HepG2 (cell line): ENCODE measurements at regions not wholly inside any gene's neighbourhood (a gene's known extent, or its start where the extent isn't known, plus 50 kb on each side); places are given as distances from the start of the nearest gene placed in this dataset.

Experiments used
- IKZF1 ChIP-seq: fragments of 450-650 bp; IDR thresholded peaks from 2 replicates; pipeline ENCODE4 v1.7.1; 2016
- PRDM15 ChIP-seq: sonication (generic); formaldehyde crosslinking; IDR thresholded peaks from 2 replicates; pipeline ENCODE4 v1.4.0; 2020; ENCODE audit warnings: missing genetic modification reagents
- THAP9 ChIP-seq: sonication (generic); formaldehyde crosslinking; IDR thresholded peaks from 2 replicates; pipeline ENCODE4; 2020; ENCODE audit warnings: missing genetic modification reagents, mild to moderate bottlenecking, borderline replicate concordance
- YEATS4 ChIP-seq: sonication (generic); formaldehyde crosslinking; IDR thresholded peaks from 2 replicates; pipeline ENCODE4 v1.4.0; 2020; ENCODE audit warnings: missing genetic modification reagents, borderline replicate concordance
- ZEB1 ChIP-seq: IDR thresholded peaks from 2 replicates; pipeline ENCODE4 v1.6.1; 2012; ENCODE audit warnings: mild to moderate bottlenecking, low read depth, inconsistent platforms; ENCODE audit not compliant: insufficient replicate concordance
- ZFP36L1 ChIP-seq: sonication (generic); formaldehyde crosslinking; IDR thresholded peaks from 2 replicates; pipeline ENCODE4 v1.8.0; 2022; ENCODE audit warnings: mild to moderate bottlenecking, missing genetic modification reagents, moderate library complexity
- ZFP37 ChIP-seq: sonication (generic); formaldehyde crosslinking; IDR thresholded peaks from 2 replicates; pipeline ENCODE4 v1.4.0; 2020; ENCODE audit warnings: missing genetic modification reagents, borderline replicate concordance
- ZNF260 ChIP-seq: sonication (generic); formaldehyde crosslinking; IDR thresholded peaks from 2 replicates; pipeline ENCODE4 v1.4.0; 2020; ENCODE audit warnings: missing genetic modification reagents, low read depth, mild to moderate bottlenecking, borderline replicate concordance
- ZNF282 ChIP-seq: fragments of 450-650 bp; IDR thresholded peaks from 2 replicates; pipeline ENCODE4 v1.6.1; 2018; ENCODE audit not compliant: partially characterized antibody
- ZNF776 ChIP-seq: sonication (generic); formaldehyde crosslinking; IDR thresholded peaks from 2 replicates; pipeline ENCODE4 v1.4.0; 2020; ENCODE audit warnings: mild to moderate bottlenecking, missing genetic modification reagents
- TF ChIP-seq, protein P1 (sequence below): sonication (generic); formaldehyde crosslinking; IDR thresholded peaks from 2 replicates; pipeline ENCODE4 v1.4.0; 2020; ENCODE audit warnings: mild to moderate bottlenecking, low read depth, missing genetic modification reagents
- TF ChIP-seq, protein P2 (sequence below): sonication (generic); formaldehyde crosslinking; IDR thresholded peaks from 2 replicates; pipeline ENCODE4 v1.4.0; 2020; ENCODE audit warnings: missing genetic modification reagents, borderline replicate concordance
- TF ChIP-seq, protein P3 (sequence below): sonication (generic); formaldehyde crosslinking; IDR thresholded peaks from 2 replicates; pipeline ENCODE4 v1.4.0; 2020; ENCODE audit warnings: missing genetic modification reagents
- TF ChIP-seq, protein P4 (sequence below): fragments of 450-650 bp; IDR thresholded peaks from 2 replicates; pipeline ENCODE4 v1.6.1; 2017; ENCODE audit warnings: mild to moderate bottlenecking

GRCh38 chr1:58903514-58904298, 119.9 kb upstream of the JUN start (continued):
- TF ChIP-seq PRDM15 (CRISPR knock-in tag), result peak; percentile 49; the same call in 1 of the 2 replicates
- TF ChIP-seq ZNF282, result no peak
- TF ChIP-seq ZEB1, result peak; percentile 32
- no peak for TF ChIP-seq IKZF1
- TF ChIP-seq, protein P1, sequence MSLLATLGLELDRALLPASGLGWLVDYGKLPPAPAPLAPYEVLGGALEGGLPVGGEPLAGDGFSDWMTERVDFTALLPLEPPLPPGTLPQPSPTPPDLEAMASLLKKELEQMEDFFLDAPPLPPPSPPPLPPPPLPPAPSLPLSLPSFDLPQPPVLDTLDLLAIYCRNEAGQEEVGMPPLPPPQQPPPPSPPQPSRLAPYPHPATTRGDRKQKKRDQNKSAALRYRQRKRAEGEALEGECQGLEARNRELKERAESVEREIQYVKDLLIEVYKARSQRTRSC (CRISPR knock-in tag), result no peak; the same call in 1 of the 2 replicates
- TF ChIP-seq ZNF260 (CRISPR knock-in tag), result no peak
- TF ChIP-seq THAP9, result peak; percentile 76; the same call in 1 of the 2 replicates
- TF ChIP-seq ZNF776, result no peak
- TF ChIP-seq ZFP37 (CRISPR knock-in tag), result 0 out of 2 replicates have a peak, but pooled peaks have one; percentile 30
- TF ChIP-seq, protein P2, sequence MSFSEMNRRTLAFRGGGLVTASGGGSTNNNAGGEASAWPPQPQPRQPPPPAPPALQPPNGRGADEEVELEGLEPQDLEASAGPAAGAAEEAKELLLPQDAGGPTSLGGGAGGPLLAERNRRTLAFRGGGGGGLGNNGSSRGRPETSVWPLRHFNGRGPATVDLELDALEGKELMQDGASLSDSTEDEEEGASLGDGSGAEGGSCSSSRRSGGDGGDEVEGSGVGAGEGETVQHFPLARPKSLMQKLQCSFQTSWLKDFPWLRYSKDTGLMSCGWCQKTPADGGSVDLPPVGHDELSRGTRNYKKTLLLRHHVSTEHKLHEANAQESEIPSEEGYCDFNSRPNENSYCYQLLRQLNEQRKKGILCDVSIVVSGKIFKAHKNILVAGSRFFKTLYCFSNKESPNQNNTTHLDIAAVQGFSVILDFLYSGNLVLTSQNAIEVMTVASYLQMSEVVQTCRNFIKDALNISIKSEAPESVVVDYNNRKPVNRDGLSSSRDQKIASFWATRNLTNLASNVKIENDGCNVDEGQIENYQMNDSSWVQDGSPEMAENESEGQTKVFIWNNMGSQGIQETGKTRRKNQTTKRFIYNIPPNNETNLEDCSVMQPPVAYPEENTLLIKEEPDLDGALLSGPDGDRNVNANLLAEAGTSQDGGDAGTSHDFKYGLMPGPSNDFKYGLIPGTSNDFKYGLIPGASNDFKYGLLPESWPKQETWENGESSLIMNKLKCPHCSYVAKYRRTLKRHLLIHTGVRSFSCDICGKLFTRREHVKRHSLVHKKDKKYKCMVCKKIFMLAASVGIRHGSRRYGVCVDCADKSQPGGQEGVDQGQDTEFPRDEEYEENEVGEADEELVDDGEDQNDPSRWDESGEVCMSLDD (CRISPR knock-in tag), result peak; percentile 53; the same call in 1 of the 2 replicates
- TF ChIP-seq, protein P3, sequence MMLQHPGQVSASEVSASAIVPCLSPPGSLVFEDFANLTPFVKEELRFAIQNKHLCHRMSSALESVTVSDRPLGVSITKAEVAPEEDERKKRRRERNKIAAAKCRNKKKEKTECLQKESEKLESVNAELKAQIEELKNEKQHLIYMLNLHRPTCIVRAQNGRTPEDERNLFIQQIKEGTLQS, result peak; percentile 44; the same call in 1 of the 2 replicates
- TF ChIP-seq, protein P4, sequence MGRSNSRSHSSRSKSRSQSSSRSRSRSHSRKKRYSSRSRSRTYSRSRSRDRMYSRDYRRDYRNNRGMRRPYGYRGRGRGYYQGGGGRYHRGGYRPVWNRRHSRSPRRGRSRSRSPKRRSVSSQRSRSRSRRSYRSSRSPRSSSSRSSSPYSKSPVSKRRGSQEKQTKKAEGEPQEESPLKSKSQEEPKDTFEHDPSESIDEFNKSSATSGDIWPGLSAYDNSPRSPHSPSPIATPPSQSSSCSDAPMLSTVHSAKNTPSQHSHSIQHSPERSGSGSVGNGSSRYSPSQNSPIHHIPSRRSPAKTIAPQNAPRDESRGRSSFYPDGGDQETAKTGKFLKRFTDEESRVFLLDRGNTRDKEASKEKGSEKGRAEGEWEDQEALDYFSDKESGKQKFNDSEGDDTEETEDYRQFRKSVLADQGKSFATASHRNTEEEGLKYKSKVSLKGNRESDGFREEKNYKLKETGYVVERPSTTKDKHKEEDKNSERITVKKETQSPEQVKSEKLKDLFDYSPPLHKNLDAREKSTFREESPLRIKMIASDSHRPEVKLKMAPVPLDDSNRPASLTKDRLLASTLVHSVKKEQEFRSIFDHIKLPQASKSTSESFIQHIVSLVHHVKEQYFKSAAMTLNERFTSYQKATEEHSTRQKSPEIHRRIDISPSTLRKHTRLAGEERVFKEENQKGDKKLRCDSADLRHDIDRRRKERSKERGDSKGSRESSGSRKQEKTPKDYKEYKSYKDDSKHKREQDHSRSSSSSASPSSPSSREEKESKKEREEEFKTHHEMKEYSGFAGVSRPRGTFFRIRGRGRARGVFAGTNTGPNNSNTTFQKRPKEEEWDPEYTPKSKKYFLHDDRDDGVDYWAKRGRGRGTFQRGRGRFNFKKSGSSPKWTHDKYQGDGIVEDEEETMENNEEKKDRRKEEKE, result no peak
- peak; percentile 95 for TF ChIP-seq YEATS4 (CRISPR knock-in tag)
- TF ChIP-seq ZFP36L1 (CRISPR knock-in tag), result no peak
